Neural cell (in vitro differentiated cells): ENCODE measurements at regions not wholly inside any gene's neighbourhood (a gene's known extent, or its start where the extent isn't known, plus 50 kb on each side); places are given as distances from the start of the nearest gene placed in this dataset.

ENCODE experiments used
- H2AFZ ChIP-seq: fragments of 200-600, 300-800 bp; sonication (generic), shearing (Covaris generic); 2 replicates; pipeline ENCODE4 v1.6.0; 2014; ENCODE audit warnings: low read depth, mild to moderate bottlenecking, antibody characterized with exemption, low read length, moderate library complexity
- H3F3A ChIP-seq: fragments of 200-600 bp; shearing (Covaris generic); 2 replicates; pipeline ENCODE4 v1.6.1; 2016; ENCODE audit warnings: mild to moderate bottlenecking, moderate library complexity, mixed read lengths, antibody characterized with exemption, low read length; ENCODE audit not compliant: insufficient read depth, poor library complexity, severe bottlenecking
- H3K27ac ChIP-seq: fragments of 200-600, 300-800 bp; sonication (generic), shearing (Covaris generic); 2 replicates; pipeline ENCODE4 v1.5.1; 2014; ENCODE audit warnings: mild to moderate bottlenecking, low read length, moderate library complexity
- H3K27me3 ChIP-seq: fragments of 300-800, 200-600 bp; sonication (generic), shearing (Covaris generic); 2 replicates; pipeline ENCODE4 v1.6.0; 2014; ENCODE audit warnings: mild to moderate bottlenecking, low read depth, low read length, moderate library complexity; ENCODE audit not compliant: insufficient read depth
- H3K36me3 ChIP-seq: fragments of 300-800, 200-600 bp; sonication (generic), shearing (Covaris generic); 2 replicates; pipeline ENCODE4 v1.5.1; 2014; ENCODE audit warnings: mild to moderate bottlenecking, antibody characterized with exemption, low read length, moderate library complexity; ENCODE audit not compliant: insufficient read depth
- H3K4me2 ChIP-seq: fragments of 300-800, 200-600 bp; sonication (generic), shearing (Covaris generic); 2 replicates; pipeline ENCODE4 v1.6.0; 2014; ENCODE audit warnings: mild to moderate bottlenecking, low read length
- H3K4me3 ChIP-seq: fragments of 300-800, 200-600 bp; sonication (generic), shearing (Covaris generic); 2 replicates; pipeline ENCODE4 v1.5.1; 2014; ENCODE audit warnings: mild to moderate bottlenecking, low read length, moderate library complexity
- H3K79me2 ChIP-seq: fragments of 200-600 bp; shearing (Covaris generic); replicated peaks from 2 replicates; pipeline ENCODE4 v1.6.0; 2014; ENCODE audit warnings: mild to moderate bottlenecking, low read length, moderate library complexity; ENCODE audit not compliant: insufficient read depth
- H3K9ac ChIP-seq: fragments of 300-800, 200-600 bp; sonication (generic), shearing (Covaris generic); 2 replicates; pipeline ENCODE4 v1.6.1; 2016; ENCODE audit warnings: mild to moderate bottlenecking, low read length, mixed read lengths
- H3K9me2 ChIP-seq: fragments of 200-600 bp; shearing (Covaris generic); 2 replicates; pipeline ENCODE4 v1.6.1; 2016; ENCODE audit warnings: mild to moderate bottlenecking, low read length, mixed read lengths; ENCODE audit not compliant: insufficient read depth
- H3K9me3 ChIP-seq: fragments of 200-600, 300-800 bp; sonication (generic), shearing (Covaris generic); 2 replicates; pipeline ENCODE4 v1.6.1; 2016; ENCODE audit warnings: mild to moderate bottlenecking, mixed run types, low read length, moderate library complexity, mixed read lengths
- H4K20me1 ChIP-seq: fragments of 200-600 bp; shearing (Covaris generic); 2 replicates; pipeline ENCODE4 v1.6.1; 2016; ENCODE audit warnings: mild to moderate bottlenecking, mixed run types; ENCODE audit not compliant: insufficient read depth
- EP300 ChIP-seq: fragments of 450-650 bp; conservative IDR thresholded peaks from 2 replicates; pipeline ENCODE4 v1.6.1; 2014; ENCODE audit warnings: antibody characterized with exemption, mild to moderate bottlenecking, moderate library complexity; ENCODE audit not compliant: poor library complexity, severe bottlenecking
- EZH2 ChIP-seq: fragments of 200-600, 300-800 bp; shearing (Covaris generic), sonication (generic); IDR thresholded peaks from 2 replicates; pipeline ENCODE4 v1.6.1; 2014; ENCODE audit warnings: antibody characterized with exemption, low read length, borderline replicate concordance, mild to moderate bottlenecking; ENCODE audit not compliant: insufficient read depth, poor library complexity, severe bottlenecking
- MXI1 ChIP-seq: fragments of 450-650 bp; conservative IDR thresholded peaks from 2 replicates; pipeline ENCODE4 v1.6.1; 2014; ENCODE audit warnings: antibody characterized with exemption, mild to moderate bottlenecking; ENCODE audit not compliant: poor library complexity, severe bottlenecking
- POLR2AphosphoS5 ChIP-seq: IDR thresholded peaks from 2 replicates; pipeline ENCODE4 v1.6.1; 2012
- RAD21 ChIP-seq: fragments of 450-650 bp; conservative IDR thresholded peaks from 2 replicates; pipeline ENCODE4 v1.6.1; 2014; ENCODE audit warnings: antibody characterized with exemption, mild to moderate bottlenecking, moderate library complexity
- SMC3 ChIP-seq: fragments of 450-650 bp; conservative IDR thresholded peaks from 2 replicates; pipeline ENCODE4 v1.6.1; 2014; ENCODE audit warnings: antibody characterized with exemption, mild to moderate bottlenecking, moderate library complexity; ENCODE audit not compliant: poor library complexity
- TAF1 ChIP-seq: IDR thresholded peaks from 2 replicates; pipeline ENCODE4 v1.6.1; 2012; ENCODE audit warnings: low read depth
- TF ChIP-seq, protein P1 (sequence below): fragments of 450-650 bp; IDR thresholded peaks from 2 replicates; pipeline ENCODE4 v1.5.1; 2014; ENCODE audit warnings: antibody characterized with exemption, mild to moderate bottlenecking, moderate library complexity; ENCODE audit not compliant: poor library complexity, severe bottlenecking
- TF ChIP-seq, protein P2 (sequence below): IDR thresholded peaks from 2 replicates; pipeline ENCODE4 v1.6.1; 2012; ENCODE audit warnings: borderline replicate concordance

DNA sequence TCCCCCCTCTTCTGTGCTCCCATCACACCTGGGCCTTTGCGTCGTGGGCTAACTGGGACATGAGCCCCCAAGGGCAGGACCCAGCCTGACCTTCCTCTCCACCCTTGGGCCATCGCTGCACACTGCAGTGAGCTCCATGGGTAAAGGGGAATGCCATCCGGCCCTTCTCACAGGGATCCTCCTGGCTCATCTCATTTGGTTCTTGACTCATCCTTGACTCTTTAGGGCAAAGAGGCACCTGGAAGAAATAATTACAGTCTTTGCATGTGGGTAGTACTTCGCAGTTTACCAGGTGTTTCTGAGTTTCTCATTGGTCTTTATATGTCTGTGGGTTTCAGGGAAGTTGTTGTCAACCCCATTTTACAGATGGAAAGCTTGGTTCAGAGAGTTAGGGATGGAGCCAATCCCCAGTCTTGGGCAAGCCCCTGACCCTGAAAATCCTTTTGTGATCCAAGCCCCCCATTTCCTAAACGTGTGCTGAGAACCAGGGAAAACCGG lies 59.3 kb upstream of the ID3 start:
- Histone ChIP-seq H2AFZ (no peak overlapping the region), H3K4me3 (no peak overlapping the region), H3K27me3 (peaks cover 31% of the 10 kb centered on the region), H3K9me2 (no peaks in the 10 kb centered on the region), H4K20me1 (no peaks in the 10 kb centered on the region), H3K27ac (no peak overlapping the region), H3K79me2 (no peaks in the 10 kb centered on the region), H3K9me3 (no peaks in the 10 kb centered on the region), H3F3A (no peaks in the 10 kb centered on the region), H3K36me3 (no peaks in the 10 kb centered on the region), H3K9ac (no peak overlapping the region), H3K4me2 (no peak overlapping the region)
- no peak for TF ChIP-seq POLR2AphosphoS5
- TF ChIP-seq MXI1, result no peak
- no peak for TF ChIP-seq TAF1
- TF ChIP-seq, protein P1, sequence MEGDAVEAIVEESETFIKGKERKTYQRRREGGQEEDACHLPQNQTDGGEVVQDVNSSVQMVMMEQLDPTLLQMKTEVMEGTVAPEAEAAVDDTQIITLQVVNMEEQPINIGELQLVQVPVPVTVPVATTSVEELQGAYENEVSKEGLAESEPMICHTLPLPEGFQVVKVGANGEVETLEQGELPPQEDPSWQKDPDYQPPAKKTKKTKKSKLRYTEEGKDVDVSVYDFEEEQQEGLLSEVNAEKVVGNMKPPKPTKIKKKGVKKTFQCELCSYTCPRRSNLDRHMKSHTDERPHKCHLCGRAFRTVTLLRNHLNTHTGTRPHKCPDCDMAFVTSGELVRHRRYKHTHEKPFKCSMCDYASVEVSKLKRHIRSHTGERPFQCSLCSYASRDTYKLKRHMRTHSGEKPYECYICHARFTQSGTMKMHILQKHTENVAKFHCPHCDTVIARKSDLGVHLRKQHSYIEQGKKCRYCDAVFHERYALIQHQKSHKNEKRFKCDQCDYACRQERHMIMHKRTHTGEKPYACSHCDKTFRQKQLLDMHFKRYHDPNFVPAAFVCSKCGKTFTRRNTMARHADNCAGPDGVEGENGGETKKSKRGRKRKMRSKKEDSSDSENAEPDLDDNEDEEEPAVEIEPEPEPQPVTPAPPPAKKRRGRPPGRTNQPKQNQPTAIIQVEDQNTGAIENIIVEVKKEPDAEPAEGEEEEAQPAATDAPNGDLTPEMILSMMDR, result no peak
- TF ChIP-seq RAD21, result no peak
- no peak for TF ChIP-seq EZH2
- no peak for TF ChIP-seq EP300
- TF ChIP-seq, protein P2, sequence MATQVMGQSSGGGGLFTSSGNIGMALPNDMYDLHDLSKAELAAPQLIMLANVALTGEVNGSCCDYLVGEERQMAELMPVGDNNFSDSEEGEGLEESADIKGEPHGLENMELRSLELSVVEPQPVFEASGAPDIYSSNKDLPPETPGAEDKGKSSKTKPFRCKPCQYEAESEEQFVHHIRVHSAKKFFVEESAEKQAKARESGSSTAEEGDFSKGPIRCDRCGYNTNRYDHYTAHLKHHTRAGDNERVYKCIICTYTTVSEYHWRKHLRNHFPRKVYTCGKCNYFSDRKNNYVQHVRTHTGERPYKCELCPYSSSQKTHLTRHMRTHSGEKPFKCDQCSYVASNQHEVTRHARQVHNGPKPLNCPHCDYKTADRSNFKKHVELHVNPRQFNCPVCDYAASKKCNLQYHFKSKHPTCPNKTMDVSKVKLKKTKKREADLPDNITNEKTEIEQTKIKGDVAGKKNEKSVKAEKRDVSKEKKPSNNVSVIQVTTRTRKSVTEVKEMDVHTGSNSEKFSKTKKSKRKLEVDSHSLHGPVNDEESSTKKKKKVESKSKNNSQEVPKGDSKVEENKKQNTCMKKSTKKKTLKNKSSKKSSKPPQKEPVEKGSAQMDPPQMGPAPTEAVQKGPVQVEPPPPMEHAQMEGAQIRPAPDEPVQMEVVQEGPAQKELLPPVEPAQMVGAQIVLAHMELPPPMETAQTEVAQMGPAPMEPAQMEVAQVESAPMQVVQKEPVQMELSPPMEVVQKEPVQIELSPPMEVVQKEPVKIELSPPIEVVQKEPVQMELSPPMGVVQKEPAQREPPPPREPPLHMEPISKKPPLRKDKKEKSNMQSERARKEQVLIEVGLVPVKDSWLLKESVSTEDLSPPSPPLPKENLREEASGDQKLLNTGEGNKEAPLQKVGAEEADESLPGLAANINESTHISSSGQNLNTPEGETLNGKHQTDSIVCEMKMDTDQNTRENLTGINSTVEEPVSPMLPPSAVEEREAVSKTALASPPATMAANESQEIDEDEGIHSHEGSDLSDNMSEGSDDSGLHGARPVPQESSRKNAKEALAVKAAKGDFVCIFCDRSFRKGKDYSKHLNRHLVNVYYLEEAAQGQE, result no peak
- no peak for TF ChIP-seq SMC3

DNA sequence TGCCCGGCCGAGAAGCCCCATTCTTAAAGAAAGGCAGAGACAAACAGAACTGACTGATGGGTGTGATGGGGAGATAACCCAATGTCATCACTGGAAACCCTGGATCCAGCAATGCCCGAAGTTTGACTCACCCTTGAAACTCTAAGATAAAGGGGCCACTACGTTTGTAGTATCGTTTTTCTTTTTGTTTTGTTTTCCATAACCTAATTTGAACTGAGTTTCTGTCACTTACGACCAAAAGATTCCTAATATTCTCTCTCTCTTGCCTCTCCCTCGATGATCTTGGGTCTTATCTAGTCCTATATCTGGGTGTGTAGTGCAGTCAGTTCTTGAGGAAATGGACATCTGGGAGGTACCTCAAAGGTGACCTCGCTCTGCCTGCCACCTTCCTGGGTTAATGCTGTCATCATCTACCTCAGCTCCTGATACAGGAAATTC lies 57.8 kb upstream of the ID3 start:
- H2AFZ ChIP-seq, result no peak overlapping the region
- H4K20me1 ChIP-seq, result no peaks in the 10 kb centered on the region
- no peak overlapping the region for H3K9ac ChIP-seq
- peaks cover 31% of the 10 kb centered on the region for H3K27me3 ChIP-seq
- TF ChIP-seq EP300 (no peak), SMC3 (no peak), POLR2AphosphoS5 (no peak), RAD21 (no peak), MXI1 (no peak), EZH2 (no peak), TAF1 (no peak)
- TF ChIP-seq, protein P2, result no peak
- TF ChIP-seq, protein P1, result no peak
- H3K9me2 ChIP-seq, result no peaks in the 10 kb centered on the region
- no peaks in the 10 kb centered on the region for H3K79me2 ChIP-seq
- H3F3A ChIP-seq, result no peaks in the 10 kb centered on the region
- H3K27ac ChIP-seq, result no peak overlapping the region
- no peak overlapping the region for H3K4me2 ChIP-seq
- H3K4me3 ChIP-seq, result no peak overlapping the region
- no peaks in the 10 kb centered on the region for H3K9me3 ChIP-seq
- H3K36me3 ChIP-seq, result no peaks in the 10 kb centered on the region
